GM10266 (cell line): ENCODE measurements at regions not wholly inside any gene's neighbourhood (a gene's known extent, or its start where the extent isn't known, plus 50 kb on each side); places are given as distances from the start of the nearest gene placed in this dataset.

Experiments used
- DNase-seq: peaks from one replicate; pipeline ENCODE4 v3.0.0; 2012; ENCODE audit errors: extremely low spot score
- CTCF ChIP-seq: IDR thresholded peaks from 2 replicates; pipeline ENCODE4 v1.5.1; 2012; ENCODE audit warnings: mild to moderate bottlenecking, low read depth; ENCODE audit not compliant: control insufficient read depth, insufficient read depth; ENCODE audit errors: missing control alignments

GRCh38 chr4:160184884-160185283, 1082.0 kb downstream of the RAPGEF2 start:
- DNase-seq: no peak
- no peak for TF ChIP-seq CTCF

DNA sequence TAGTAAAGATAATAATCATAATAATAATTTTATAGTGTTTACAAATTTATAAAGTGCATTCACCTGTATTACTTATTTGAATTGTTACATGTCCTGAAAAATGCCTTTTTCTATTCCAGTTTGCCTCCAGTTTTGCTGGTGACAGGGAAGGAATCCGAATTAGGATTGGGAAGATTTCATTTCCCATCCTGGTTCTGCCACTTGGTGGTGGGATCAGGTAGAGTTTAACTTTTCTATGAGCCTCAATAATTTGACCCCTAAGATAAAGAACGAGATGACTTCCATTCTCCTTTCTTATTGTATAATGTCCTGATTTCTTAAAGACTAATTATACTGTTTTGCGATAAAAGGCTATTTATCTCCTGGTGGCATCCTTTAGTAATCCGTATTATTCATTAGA, 1090.9 kb downstream of the RAPGEF2 start:
- DNase-seq: no peak
- TF ChIP-seq CTCF: no peak

GRCh38 chr4:160194716-160195115, 1091.8 kb downstream of the RAPGEF2 start:
- no peak for DNase-seq
- TF ChIP-seq CTCF: no peak

- no peak for TF ChIP-seq CTCF
- DNase-seq: no peak
Measured at GRCh38 chr4:160202802-160203201, 1099.9 kb downstream of the RAPGEF2 start.

DNA sequence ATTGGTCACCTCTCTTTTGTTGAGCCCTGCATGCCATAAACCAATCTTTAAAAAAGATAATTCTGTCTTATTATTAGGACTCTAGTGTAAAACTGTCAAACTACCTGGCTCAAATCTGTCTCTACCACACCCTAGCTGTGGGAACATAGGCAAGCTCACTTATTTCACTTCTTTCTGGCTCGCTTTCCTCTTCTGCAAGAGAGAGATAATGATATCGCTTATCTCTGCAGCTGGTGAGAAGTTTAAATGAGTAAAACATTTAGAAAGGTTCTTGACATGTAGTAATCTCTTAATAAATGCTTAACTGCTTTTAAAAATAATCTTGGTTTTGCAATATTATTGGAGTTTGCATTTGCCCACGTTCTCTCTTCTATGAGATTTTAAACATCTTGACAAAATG, 1109.2 kb downstream of the RAPGEF2 start:
- no peak for DNase-seq
- TF ChIP-seq CTCF: no peak

DNA sequence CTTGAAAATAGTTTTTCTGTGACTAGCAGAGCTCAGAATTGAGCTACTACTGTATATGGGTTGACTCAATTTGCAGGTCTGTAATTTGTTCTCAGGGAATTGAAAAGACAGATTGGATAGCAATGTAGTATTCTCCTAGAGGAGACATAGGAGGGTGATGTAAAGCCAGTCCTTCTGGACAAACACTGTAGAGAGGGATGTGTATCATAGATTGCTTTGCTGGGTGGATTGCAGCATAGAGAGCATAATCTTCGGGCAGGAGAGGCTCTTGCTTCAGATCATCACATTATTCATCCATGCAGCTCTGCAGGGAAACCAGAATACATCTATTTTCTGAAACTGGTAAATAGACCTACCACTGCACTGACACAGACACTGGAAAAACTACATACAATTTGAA, 1110.5 kb downstream of the RAPGEF2 start:
- no peak for DNase-seq
- TF ChIP-seq CTCF: no peak

- no peak for DNase-seq
- no peak for TF ChIP-seq CTCF
Measured at GRCh38 chr4:160217352-160217751, 1114.5 kb downstream of the RAPGEF2 start.
